Mammary epithelial cell (primary cell): ENCODE measurements at regions not wholly inside any gene's neighbourhood (a gene's known extent, or its start where the extent isn't known, plus 50 kb on each side); places are given as distances from the start of the nearest gene placed in this dataset.

Experiments
- CTCF ChIP-seq, 2 donors: IDR thresholded peaks in 1 of 2; conservative IDR thresholded peaks in 1 of 2; 2 replicates each; pipeline ENCODE4 v1.5.1; 2011 to 2012; ENCODE audit warnings: inconsistent platforms in 2 of 2, low read length in 2 of 2, mild to moderate bottlenecking in 2 of 2, control low read depth in 1 of 2, low read depth in 1 of 2; ENCODE audit not compliant: insufficient read depth in 1 of 2; ENCODE audit errors: extremely low read depth in 1 of 2
- EZH2 ChIP-seq: IDR thresholded peaks from 2 replicates; pipeline ENCODE4 v1.6.1; 2012; ENCODE audit warnings: low read length, inconsistent platforms, borderline replicate concordance

GRCh38 chrX:44063606-44064005 is 90.4 kb upstream of the NDP start:
- no peak for TF ChIP-seq CTCF (conservative IDR thresholded peaks at IDR 0.05 in 1 of 2, IDR thresholded peaks at IDR 0.05 in 1 of 2; ENCODE audit: extremely low read depth in 1 of 2, insufficient read depth in 1 of 2, low read depth in 1 of 2, low read length in 2 of 2)
- no peak for TF ChIP-seq EZH2
